Activated T-cell treated with anti-CD3 and anti-CD28 coated beads for 48 hours (primary cell): ENCODE measurements at regions not wholly inside any gene's neighbourhood (a gene's known extent, or its start where the extent isn't known, plus 50 kb on each side); places are given as distances from the start of the nearest gene placed in this dataset.

Experiments
- DNase-seq: peaks from one replicate; pipeline ENCODE4 v3.0.0-alpha.2; 2020; ENCODE audit warnings: low read depth

- no peak for DNase-seq
These were observed 579.8 kb upstream of the TMEM132C start for GRCh38 chr12:127687181-127687580.

DNA sequence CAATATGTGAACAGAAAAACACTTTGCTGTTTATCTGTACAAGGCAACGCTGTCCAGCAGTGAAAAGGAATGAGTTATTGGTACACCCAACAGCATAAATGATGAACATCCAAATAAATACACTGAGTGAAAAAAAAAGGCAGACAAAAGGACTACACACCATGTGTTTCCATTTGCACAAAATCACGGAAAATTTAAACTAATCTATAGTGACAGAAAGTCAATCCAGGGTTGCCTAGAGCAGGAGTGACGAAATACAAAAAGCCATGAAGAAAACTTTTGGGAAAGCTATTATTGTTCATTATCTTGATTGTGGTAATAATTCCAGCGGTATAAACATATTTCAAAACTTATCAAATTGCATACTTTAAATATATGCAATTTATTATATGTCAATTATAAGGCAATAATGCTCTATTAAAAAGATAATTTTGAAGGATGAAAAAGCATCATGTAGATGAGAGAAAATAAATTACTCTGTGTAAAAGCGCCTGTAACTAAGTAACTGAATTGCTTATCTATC, 578.0 kb upstream of the TMEM132C start:
- no peak for DNase-seq

GRCh38 chr12:127690161-127690560, 576.8 kb upstream of the TMEM132C start:
- no peak for DNase-seq

- DNase-seq, result no peak
These were observed 570.0 kb upstream of the TMEM132C start for GRCh38 chr12:127696963-127697362.

GRCh38 chr12:127703026-127703425, 563.9 kb upstream of the TMEM132C start:
- no peak for DNase-seq

DNA sequence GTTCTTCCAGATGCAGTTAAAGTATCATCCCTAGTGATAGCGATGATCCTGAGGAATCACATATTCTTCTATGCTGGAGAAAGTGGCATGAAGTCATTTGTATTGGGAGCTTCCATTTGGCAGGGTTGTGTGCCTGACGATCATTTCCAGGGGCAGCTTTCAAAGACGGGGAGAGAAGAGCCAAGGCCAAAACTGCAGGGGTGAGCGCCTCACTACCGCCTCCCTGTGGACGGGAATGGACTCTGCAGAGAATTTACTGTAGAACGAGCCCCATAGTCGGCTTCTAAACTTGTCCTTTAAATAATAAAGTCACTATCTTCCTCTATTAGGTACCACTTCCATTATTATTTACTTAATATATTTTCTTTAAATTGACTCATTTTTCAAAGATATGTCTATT, 555.9 kb upstream of the TMEM132C start:
- DNase-seq, result no peak

DNA sequence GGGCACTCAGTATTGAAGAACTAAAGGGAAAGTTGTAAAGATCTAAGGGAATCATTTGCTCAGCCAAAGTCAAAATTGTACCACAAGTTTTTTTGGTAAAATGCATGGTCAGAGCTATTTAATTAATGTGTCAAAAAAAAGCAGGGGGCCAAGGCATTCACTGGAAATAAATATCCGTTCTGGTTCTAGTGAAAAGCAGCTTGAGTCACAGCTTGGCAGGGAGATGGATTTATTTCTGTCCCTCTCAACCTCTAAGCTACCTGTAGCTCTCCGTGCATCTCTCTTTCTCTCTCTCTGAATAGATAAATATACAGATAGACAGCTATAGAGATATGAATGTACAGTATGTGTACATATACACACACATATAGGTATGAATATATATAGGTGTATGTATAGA, 554.4 kb upstream of the TMEM132C start:
- no peak for DNase-seq

- no peak for DNase-seq
These were observed 550.8 kb upstream of the TMEM132C start for GRCh38 chr12:127716166-127716565.

DNA sequence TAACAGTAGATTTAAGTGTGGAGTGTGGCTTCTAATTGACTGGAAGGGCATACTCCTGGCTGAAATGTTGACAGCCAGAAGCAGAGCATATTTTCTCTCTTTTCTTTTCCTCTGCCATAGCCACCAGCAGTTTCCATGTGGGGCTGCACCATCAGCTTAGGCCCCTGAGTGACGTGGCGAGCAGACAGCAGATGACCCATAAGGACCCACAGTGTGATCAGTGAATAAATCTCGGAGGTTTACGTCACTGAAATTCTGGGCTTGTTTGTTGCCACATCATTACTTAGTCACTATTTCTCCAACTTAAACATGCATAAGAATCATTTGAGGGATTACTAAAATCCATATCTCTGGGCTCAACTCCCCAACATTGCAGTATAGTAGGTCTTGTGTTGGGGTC, 549.7 kb upstream of the TMEM132C start:
- DNase-seq, result no peak

DNA sequence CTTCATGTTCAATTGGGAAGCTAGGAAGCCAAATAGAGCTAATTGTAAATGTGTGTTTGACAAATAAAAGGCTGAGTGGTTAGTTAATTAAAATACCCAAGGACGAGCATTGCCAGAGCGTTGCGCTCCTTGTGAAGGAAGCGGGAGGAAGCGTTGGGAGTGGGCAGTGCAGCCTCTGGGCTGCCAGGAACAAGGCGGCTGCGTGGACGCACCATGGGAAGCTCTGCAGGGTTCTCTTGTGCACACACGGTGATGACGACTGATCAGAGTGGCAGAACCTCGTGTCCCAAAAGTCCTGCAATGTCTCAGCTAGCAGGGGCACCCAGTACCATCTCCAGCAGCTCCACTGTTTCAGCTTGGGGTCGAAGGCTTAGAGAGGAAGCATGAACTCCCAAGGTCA, 546.6 kb upstream of the TMEM132C start:
- no peak for DNase-seq

- DNase-seq, result no peak
These were observed 544.4 kb upstream of the TMEM132C start for GRCh38 chr12:127722611-127723010.

GRCh38 chr12:127723251-127723650, 543.7 kb upstream of the TMEM132C start:
- no peak for DNase-seq

DNA sequence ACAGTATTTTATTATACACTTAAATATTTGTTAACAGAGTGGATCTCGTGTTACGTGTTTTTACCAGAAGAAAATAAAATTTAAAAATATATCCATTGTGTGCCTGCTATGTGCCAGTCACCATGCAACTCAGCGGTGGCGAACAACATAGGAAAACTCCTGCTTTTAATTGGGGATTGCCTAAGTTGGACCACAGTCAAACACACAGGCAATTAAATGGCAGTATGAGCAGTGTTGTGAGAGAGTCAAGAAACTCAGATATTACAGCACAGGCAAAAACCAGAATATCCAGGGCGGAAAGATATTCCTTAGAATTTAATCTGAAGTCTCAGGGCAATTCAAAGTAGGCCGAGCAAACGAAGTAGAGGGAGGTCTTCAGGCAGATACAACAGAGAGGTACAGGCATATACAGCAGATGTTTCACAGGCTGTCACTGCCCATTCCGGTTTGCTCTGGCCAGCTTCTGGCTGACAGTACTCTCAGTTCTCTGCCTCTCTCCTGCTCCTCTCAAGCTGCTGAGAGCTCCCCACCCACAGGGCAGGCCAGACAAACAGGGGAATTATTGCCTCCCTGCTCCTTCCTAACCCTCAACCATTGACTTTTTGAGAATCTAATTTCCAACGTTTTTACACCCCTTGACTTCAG, 540.2 kb upstream of the TMEM132C start:
- DNase-seq, result no peak

- no peak for DNase-seq
These were observed 538.7 kb upstream of the TMEM132C start for GRCh38 chr12:127728285-127728684.

DNA sequence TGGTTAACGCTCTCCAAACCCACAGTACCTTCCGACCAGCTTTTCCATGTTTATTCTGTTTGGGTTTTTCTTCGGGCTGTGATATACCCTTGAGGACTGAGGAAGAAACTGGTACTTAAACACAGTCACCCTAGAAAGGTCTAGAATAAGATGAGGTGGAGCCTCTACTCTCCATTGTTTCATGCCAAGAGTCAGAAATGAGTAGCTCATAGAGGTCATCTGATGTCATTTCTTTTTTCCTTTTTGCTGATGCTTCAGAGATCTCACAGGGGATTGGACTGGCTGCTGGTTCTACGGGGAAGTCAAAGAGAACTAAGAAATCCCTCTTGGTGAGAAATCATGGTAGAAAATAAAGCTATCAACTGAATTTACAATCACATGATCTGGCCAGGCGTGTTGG, 538.2 kb upstream of the TMEM132C start:
- DNase-seq, result no peak

GRCh38 chr12:127729381-127729780, 537.6 kb upstream of the TMEM132C start:
- DNase-seq, result no peak

GRCh38 chr12:127731657-127732056, 535.3 kb upstream of the TMEM132C start:
- DNase-seq, result no peak

GRCh38 chr12:127742231-127742630, 524.7 kb upstream of the TMEM132C start:
- no peak for DNase-seq

- DNase-seq, result no peak
These were observed 521.3 kb upstream of the TMEM132C start for GRCh38 chr12:127745469-127746212.

GRCh38 chr12:127749416-127749815, 517.6 kb upstream of the TMEM132C start:
- no peak for DNase-seq

DNA sequence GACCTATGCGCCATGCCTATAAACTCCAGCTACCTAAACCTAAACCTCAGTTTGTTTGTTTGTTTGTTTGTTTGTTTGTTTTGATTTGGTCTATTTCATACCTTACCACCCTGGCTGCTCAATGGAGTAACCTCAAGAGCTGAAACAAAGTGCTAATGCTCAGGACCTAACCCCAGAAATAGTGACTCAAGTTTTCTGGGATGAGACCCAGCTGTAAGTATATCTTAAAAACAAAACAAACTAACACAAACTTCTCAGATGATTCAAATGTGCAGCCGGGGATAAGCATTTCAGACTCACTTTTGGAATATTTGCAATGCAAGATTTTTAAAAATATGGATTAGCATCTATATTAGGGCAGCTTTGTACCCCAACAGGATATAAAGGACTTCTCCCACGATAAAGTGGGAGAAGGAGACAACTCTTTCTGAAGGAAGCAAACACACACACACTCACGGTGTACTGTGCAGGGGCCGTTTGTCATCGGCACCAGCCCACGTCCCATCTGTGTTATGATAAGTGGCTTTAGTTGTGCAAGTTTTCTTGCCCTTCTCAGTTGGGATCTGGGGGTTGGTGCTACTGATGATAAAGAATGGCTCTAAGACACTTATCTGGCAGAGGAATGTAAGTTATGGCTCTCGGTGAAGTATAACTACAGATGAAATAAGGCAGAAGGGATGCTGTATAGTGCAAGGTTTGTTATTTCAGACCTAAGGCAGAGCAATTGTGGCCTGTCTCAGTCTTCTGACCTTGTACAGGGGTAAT, 516.7 kb upstream of the TMEM132C start:
- no peak for DNase-seq

- no peak for DNase-seq
These were observed 514.2 kb upstream of the TMEM132C start for GRCh38 chr12:127752802-127753201.

- no peak for DNase-seq
These were observed 506.6 kb upstream of the TMEM132C start for GRCh38 chr12:127760357-127760756.
